ENCODE measurements at regions not wholly inside any gene's neighbourhood (a gene's known extent, or its start where the extent isn't known, plus 50 kb on each side); places are given as distances from the start of the nearest gene placed in this dataset.
"Not testable (repeated sequence)": the region's sequence is repeated elsewhere in the genome, so short reads cannot be mapped to it uniquely, and the experiment has no call there.

GRCh38 chr10:16250136-16250535 is 186.7 kb upstream of the PTER start:
- TF ChIP-seq, protein P1, sequence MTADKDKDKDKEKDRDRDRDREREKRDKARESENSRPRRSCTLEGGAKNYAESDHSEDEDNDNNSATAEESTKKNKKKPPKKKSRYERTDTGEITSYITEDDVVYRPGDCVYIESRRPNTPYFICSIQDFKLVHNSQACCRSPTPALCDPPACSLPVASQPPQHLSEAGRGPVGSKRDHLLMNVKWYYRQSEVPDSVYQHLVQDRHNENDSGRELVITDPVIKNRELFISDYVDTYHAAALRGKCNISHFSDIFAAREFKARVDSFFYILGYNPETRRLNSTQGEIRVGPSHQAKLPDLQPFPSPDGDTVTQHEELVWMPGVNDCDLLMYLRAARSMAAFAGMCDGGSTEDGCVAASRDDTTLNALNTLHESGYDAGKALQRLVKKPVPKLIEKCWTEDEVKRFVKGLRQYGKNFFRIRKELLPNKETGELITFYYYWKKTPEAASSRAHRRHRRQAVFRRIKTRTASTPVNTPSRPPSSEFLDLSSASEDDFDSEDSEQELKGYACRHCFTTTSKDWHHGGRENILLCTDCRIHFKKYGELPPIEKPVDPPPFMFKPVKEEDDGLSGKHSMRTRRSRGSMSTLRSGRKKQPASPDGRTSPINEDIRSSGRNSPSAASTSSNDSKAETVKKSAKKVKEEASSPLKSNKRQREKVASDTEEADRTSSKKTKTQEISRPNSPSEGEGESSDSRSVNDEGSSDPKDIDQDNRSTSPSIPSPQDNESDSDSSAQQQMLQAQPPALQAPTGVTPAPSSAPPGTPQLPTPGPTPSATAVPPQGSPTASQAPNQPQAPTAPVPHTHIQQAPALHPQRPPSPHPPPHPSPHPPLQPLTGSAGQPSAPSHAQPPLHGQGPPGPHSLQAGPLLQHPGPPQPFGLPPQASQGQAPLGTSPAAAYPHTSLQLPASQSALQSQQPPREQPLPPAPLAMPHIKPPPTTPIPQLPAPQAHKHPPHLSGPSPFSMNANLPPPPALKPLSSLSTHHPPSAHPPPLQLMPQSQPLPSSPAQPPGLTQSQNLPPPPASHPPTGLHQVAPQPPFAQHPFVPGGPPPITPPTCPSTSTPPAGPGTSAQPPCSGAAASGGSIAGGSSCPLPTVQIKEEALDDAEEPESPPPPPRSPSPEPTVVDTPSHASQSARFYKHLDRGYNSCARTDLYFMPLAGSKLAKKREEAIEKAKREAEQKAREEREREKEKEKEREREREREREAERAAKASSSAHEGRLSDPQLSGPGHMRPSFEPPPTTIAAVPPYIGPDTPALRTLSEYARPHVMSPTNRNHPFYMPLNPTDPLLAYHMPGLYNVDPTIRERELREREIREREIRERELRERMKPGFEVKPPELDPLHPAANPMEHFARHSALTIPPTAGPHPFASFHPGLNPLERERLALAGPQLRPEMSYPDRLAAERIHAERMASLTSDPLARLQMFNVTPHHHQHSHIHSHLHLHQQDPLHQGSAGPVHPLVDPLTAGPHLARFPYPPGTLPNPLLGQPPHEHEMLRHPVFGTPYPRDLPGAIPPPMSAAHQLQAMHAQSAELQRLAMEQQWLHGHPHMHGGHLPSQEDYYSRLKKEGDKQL (CRISPR knock-in tag; IDR thresholded peaks at IDR 0.05; ENCODE audit: borderline replicate concordance): not testable (repeated sequence)
- TF ChIP-seq PCBP2 (IDR thresholded peaks at IDR 0.05; ENCODE audit: low read depth, low read length, poor library complexity, severe bottlenecking); GATA2 (CRISPR knock-in tag; IDR thresholded peaks at IDR 0.05); ZKSCAN3 (CRISPR knock-in tag; IDR thresholded peaks at IDR 0.05); CTCF (IDR thresholded peaks at IDR 0.05 in 2 of 3, conservative IDR thresholded peaks at IDR 0.05 in 1 of 3; ENCODE audit: insufficient read depth in 2 of 3, low read depth in 1 of 3, low read length in 3 of 3): not testable (repeated sequence)
